GM12878 (cell line): ENCODE measurements at regions not wholly inside any gene's neighbourhood (a gene's known extent, or its start where the extent isn't known, plus 50 kb on each side); places are given as distances from the start of the nearest gene placed in this dataset.

Source experiments
- ATAC-seq: fragments of 200-7000 bp; cut with Tn5 transposase; 3 replicates; pipeline ENCODE4 v1.9.1; 2020; ENCODE audit warnings: mild to moderate bottlenecking, moderate library complexity
- BruUV-seq: library from RNA; stranded (reverse); fragments of 400-500 nt; replicated peaks from 2 replicates; lab custom pipeline; 2021; lab: Mats Ljungman, UMichigan
- CTCF ChIA-PET: fragments of 300-600 bp; sonication (Branson Sonifier 250); formaldehyde crosslinking; extraction: SDS; loops from one replicate; lab custom pipeline; 2021; ENCODE audit warnings: inconsistent platforms; lab: Yijun Ruan, JAX
- POLR2A ChIA-PET: fragments of 350-600 bp; formaldehyde crosslinking; extraction: SDS; loops from one replicate; lab custom pipeline; 2021; ENCODE audit warnings: inconsistent platforms; lab: Charles Lee
- RAD21 ChIA-PET: fragments of 300-600 bp; sonication (Branson Sonifier 250); formaldehyde crosslinking; loops from one replicate; lab custom pipeline; 2023; ENCODE audit warnings: antibody characterized with exemption; ENCODE audit not compliant: unreplicated experiment; lab: Charles Lee
- SMC1A ChIA-PET: fragments of 300-600 bp; sonication (Branson Sonifier 250); formaldehyde crosslinking; loops from one replicate; lab custom pipeline; 2023; ENCODE audit not compliant: unreplicated experiment, uncharacterized antibody; lab: Charles Lee
- DNase-seq: peaks from one replicate; pipeline ENCODE4 v3.0.0-alpha.2; 2011; ENCODE audit warnings: low read depth, low spot score
- FAIRE-seq: peaks from 3 replicates; lab custom pipeline; 2011; peaks lifted over from hg19 to GRCh38; lab: Jason Lieb, UNC
- H2AFZ ChIP-seq: 2 replicates; pipeline ENCODE4 v1.6.0; 2011; ENCODE audit warnings: low read depth, low read length, control low read depth; ENCODE audit not compliant: control insufficient read depth
- H3K27ac ChIP-seq: 2 replicates; pipeline ENCODE4 v1.5.1; 2011; ENCODE audit warnings: control low read depth; ENCODE audit not compliant: control insufficient read depth, insufficient read depth
- H3K27me3 ChIP-seq, 2 experiments: replicated peaks in 1 of 2; 2 replicates each; pipeline versions ENCODE4 v1.6.0 to v1.6.1; 2011; ENCODE audit warnings: low read length in 1 of 2; ENCODE audit not compliant: control insufficient read depth in 2 of 2, insufficient read depth in 2 of 2
- H3K36me3 ChIP-seq, 2 experiments: 2 replicates each; pipeline ENCODE4 v1.5.1; 2011; ENCODE audit warnings: low read length in 1 of 2; ENCODE audit not compliant: control insufficient read depth in 2 of 2, insufficient read depth in 2 of 2
- H3K4me1 ChIP-seq: 2 replicates; pipeline ENCODE4 v1.6.1; 2011; ENCODE audit warnings: mild to moderate bottlenecking, low read length, moderate library complexity, mixed read lengths; ENCODE audit not compliant: control insufficient read depth, insufficient read depth
- H3K4me2 ChIP-seq: 2 replicates; pipeline ENCODE4 v1.6.0; 2011; ENCODE audit warnings: control low read depth; ENCODE audit not compliant: control insufficient read depth, insufficient read depth
- H3K4me3 ChIP-seq: fragments of 200-600 bp; sonication (generic); 2 replicates; pipeline ENCODE4 v1.5.1; 2016
- H3K79me2 ChIP-seq: 2 replicates; pipeline ENCODE4 v1.6.0; 2011; ENCODE audit warnings: low read length; ENCODE audit not compliant: control insufficient read depth, insufficient read depth
- H3K9ac ChIP-seq: 2 replicates; pipeline ENCODE4 v1.8.0; 2011; ENCODE audit warnings: low read length, control low read depth, mixed read lengths; ENCODE audit not compliant: control insufficient read depth, insufficient read depth
- H3K9me3 ChIP-seq: replicated peaks from 3 replicates; pipeline ENCODE4 v1.5.1; 2011; ENCODE audit warnings: mild to moderate bottlenecking, low read length; ENCODE audit not compliant: control insufficient read depth, insufficient read depth
- H4K20me1 ChIP-seq: 2 replicates; pipeline ENCODE4 v1.6.0; 2011; ENCODE audit not compliant: control insufficient read depth, insufficient read depth
- BCL3 ChIP-seq: IDR thresholded peaks from 2 replicates; pipeline ENCODE4 v1.6.1; 2011; ENCODE audit warnings: borderline replicate concordance, low read depth, mild to moderate bottlenecking, moderate library complexity, low read length; ENCODE audit not compliant: insufficient read depth, poor library complexity, severe bottlenecking
- BCLAF1 ChIP-seq: fragments of 450-650 bp; IDR thresholded peaks from 2 replicates; pipeline ENCODE4 v1.6.1; 2017; ENCODE audit warnings: antibody characterized with exemption, mild to moderate bottlenecking, moderate library complexity
- HDAC2 ChIP-seq: fragments of 200-600 bp; sonication (generic); IDR thresholded peaks from 2 replicates; pipeline ENCODE4 v1.6.1; 2017
- IKZF1 ChIP-seq: fragments of 450-650 bp; conservative IDR thresholded peaks from 2 replicates; pipeline ENCODE4 v1.6.1; 2017; ENCODE audit warnings: antibody characterized with exemption, mild to moderate bottlenecking
- NR2C1 ChIP-seq: fragments of 450-650 bp; IDR thresholded peaks from 2 replicates; pipeline ENCODE4 v1.6.1; 2017; ENCODE audit warnings: antibody characterized with exemption, mild to moderate bottlenecking, moderate library complexity
- NR2F1 ChIP-seq: fragments of 450-650 bp; conservative IDR thresholded peaks from 2 replicates; pipeline ENCODE4 v1.6.1; 2017; ENCODE audit warnings: mild to moderate bottlenecking
- PAX8 ChIP-seq: fragments of 450-650 bp; IDR thresholded peaks from 2 replicates; pipeline ENCODE4 v1.6.1; 2017; ENCODE audit warnings: mild to moderate bottlenecking, moderate library complexity
- SMAD1 ChIP-seq: fragments of 450-650 bp; IDR thresholded peaks from 2 replicates; pipeline ENCODE4 v1.6.1; 2018; ENCODE audit warnings: mild to moderate bottlenecking, low read depth; ENCODE audit not compliant: partially characterized antibody
- USF2 ChIP-seq: IDR thresholded peaks from 2 replicates; pipeline ENCODE4 v1.6.1; 2011; ENCODE audit warnings: low read depth, low read length, improper control_type of control experiment, borderline replicate concordance
- YBX1 ChIP-seq: fragments of 450-650 bp; IDR thresholded peaks from 2 replicates; pipeline ENCODE4 v1.6.1; 2016; ENCODE audit warnings: antibody characterized with exemption
- ZBTB40 ChIP-seq: fragments of 450-650 bp; IDR thresholded peaks from 2 replicates; pipeline ENCODE4 v1.6.1; 2016; ENCODE audit warnings: mild to moderate bottlenecking, moderate library complexity, borderline replicate concordance
- ZNF217 ChIP-seq: fragments of 450-650 bp; IDR thresholded peaks from 2 replicates; pipeline ENCODE4 v1.6.1; 2017; ENCODE audit warnings: antibody characterized with exemption, mild to moderate bottlenecking
- in situ Hi-C: fragments of 300-500 bp; cut with MboI; formaldehyde crosslinking; loops from 9 replicates; pipeline ENCODE4 v1.14.3; 2018; ENCODE audit warnings: mixed read lengths
- intact Hi-C: fragments of 100-400 bp; cut with micrococcal nuclease; formaldehyde crosslinking; loops from one replicate; pipeline ENCODE4 v1.14.2; 2022; ENCODE audit not compliant: unreplicated experiment

- intact Hi-C loops, result no loop called here
- no TSS peak for BruUV-seq
Measured at GRCh38 chr6:40108736-40109135, 174.5 kb upstream of the MOCS1 start.

More at GRCh38 chr6:40108736-40109135, 174.5 kb upstream of the MOCS1 start:
- DNase-seq, result no peak
- RAD21 ChIA-PET, result no interaction called here
- Histone ChIP-seq H3K9me3 (no peaks in the 10 kb centered on the region; the same call in 2 of the 3 replicates), H3K4me1 (no peaks in the 10 kb centered on the region), H4K20me1 (no peaks in the 10 kb centered on the region), H3K79me2 (no peaks in the 10 kb centered on the region), H3K36me3 (no peaks in the 10 kb centered on the region; a peak in 1 of 4 replicates), H3K27me3 (no peaks in the 10 kb centered on the region), H3K4me2 (no peak overlapping the region), H3K27ac (no peak overlapping the region), H3K9ac (no peak overlapping the region), H2AFZ (no peak overlapping the region), H3K4me3 (no peak overlapping the region)
- ATAC-seq, result no peak
- no peak for TF ChIP-seq ZNF217
- no peak for TF ChIP-seq SMAD1
- TF ChIP-seq IKZF1, result no peak
- TF ChIP-seq ZBTB40, result no peak
- TF ChIP-seq PAX8, result no peak
- no peak for TF ChIP-seq HDAC2
- TF ChIP-seq BCLAF1, result no peak
- TF ChIP-seq NR2C1, result no peak
- no peak for TF ChIP-seq USF2
- TF ChIP-seq NR2F1, result no peak
- no peak for TF ChIP-seq BCL3
- no peak for TF ChIP-seq YBX1
- CTCF ChIA-PET, result interaction anchor here (1.8 to 2.6 kb wide), 3 partner anchors 9 to 16 kb away, joined by 5 to 10 read pairs (median 9); no protein-coding TSS in a partner anchor
- in situ Hi-C loops, result no loop called here
- no peak for FAIRE-seq
- SMC1A ChIA-PET, result interaction anchor here (1.4 to 2.0 kb wide), 2 partner anchors 12 to 36 kb away, joined by 3 to 6 read pairs; no protein-coding TSS in a partner anchor
- POLR2A ChIA-PET, result no interaction called here
